ENCODE measurements at regions not wholly inside any gene's neighbourhood (a gene's known extent, or its start where the extent isn't known, plus 50 kb on each side); places are given as distances from the start of the nearest gene placed in this dataset.

DNA sequence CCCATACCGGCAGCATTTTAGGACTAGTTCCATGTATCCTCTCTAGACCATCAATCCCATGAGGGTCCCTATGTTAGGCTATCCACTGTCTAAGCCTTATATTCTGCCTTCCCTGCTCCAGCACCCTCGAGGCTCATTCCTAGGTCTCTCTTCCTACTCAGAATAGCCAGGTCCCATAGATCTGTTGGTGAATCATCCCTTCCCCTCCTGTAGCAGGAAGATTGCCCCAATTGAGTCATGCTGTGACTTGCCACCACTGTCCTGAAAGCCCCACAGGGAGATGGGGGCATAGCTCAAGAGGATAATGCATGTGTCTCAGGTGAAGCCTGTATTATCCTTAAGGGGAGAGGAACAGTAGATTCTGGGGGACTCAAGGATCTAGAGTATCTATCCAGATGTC, 143.1 kb upstream of the MOCS1 start (continued):
- TF ChIP-seq RAD21 (conservative IDR thresholded peaks at IDR 0.05), result no peak

DNA sequence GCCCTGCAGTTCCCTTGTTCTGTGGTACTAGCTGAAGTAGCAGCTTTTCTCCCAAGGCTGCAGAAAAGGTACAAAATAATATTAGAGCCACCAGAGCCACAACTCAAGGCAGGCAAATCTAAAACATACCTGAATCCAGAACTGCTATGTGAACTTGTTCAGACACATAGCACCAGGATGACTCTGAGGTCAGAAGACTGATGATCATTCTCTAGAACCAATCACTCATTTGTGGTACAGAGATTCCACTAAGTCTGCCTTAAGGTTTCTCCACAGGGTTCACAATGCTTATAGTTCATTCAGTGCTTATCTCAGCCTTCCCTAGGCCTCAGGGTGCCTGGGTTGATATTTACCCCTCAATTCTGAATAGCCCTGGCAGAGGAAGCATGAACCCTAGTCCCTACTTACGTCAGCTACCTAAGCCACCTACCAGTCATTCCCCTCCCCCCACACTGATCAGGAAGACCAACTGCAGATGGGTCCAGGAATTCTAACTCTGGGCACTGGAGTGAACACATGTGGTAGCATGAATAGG, 140.9 kb upstream of the MOCS1 start:
- no peaks in the 10 kb centered on the region for H3K36me3 ChIP-seq (ENCODE audit: insufficient read depth, low read length)
- no peak overlapping the region for H3K4me2 ChIP-seq (ENCODE audit: low read length)
- H3F3A ChIP-seq (ENCODE audit: insufficient read depth, low read length, poor library complexity, severe bottlenecking), result no peaks in the 10 kb centered on the region
- no peak overlapping the region for H3K4me3 ChIP-seq (ENCODE audit: low read length)
- no peak overlapping the region for H3K9ac ChIP-seq (ENCODE audit: low read length)
- TF ChIP-seq POLR2AphosphoS5 (IDR thresholded peaks at IDR 0.05) (no peak), TAF1 (IDR thresholded peaks at IDR 0.05; ENCODE audit: low read depth) (no peak), SMC3 (conservative IDR thresholded peaks at IDR 0.05; ENCODE audit: poor library complexity) (no peak), RAD21 (conservative IDR thresholded peaks at IDR 0.05) (no peak), MXI1 (conservative IDR thresholded peaks at IDR 0.05; ENCODE audit: poor library complexity, severe bottlenecking) (no peak), CTCF (IDR thresholded peaks at IDR 0.05; ENCODE audit: poor library complexity, severe bottlenecking) (no peak), REST (IDR thresholded peaks at IDR 0.05; ENCODE audit: borderline replicate concordance) (no peak)
- no peaks in the 10 kb centered on the region for H3K79me2 ChIP-seq (replicated peaks; ENCODE audit: insufficient read depth, low read length)
- H3K27me3 ChIP-seq (ENCODE audit: insufficient read depth, low read depth, low read length), result no peaks in the 10 kb centered on the region
- no peak overlapping the region for H2AFZ ChIP-seq (ENCODE audit: low read depth, low read length)
- H4K20me1 ChIP-seq (ENCODE audit: insufficient read depth), result no peaks in the 10 kb centered on the region
- no peak overlapping the region for H3K27ac ChIP-seq (ENCODE audit: low read length)
- no peaks in the 10 kb centered on the region for H3K9me2 ChIP-seq (ENCODE audit: insufficient read depth, low read length)
- H3K9me3 ChIP-seq (ENCODE audit: low read length), result no peaks in the 10 kb centered on the region

DNA sequence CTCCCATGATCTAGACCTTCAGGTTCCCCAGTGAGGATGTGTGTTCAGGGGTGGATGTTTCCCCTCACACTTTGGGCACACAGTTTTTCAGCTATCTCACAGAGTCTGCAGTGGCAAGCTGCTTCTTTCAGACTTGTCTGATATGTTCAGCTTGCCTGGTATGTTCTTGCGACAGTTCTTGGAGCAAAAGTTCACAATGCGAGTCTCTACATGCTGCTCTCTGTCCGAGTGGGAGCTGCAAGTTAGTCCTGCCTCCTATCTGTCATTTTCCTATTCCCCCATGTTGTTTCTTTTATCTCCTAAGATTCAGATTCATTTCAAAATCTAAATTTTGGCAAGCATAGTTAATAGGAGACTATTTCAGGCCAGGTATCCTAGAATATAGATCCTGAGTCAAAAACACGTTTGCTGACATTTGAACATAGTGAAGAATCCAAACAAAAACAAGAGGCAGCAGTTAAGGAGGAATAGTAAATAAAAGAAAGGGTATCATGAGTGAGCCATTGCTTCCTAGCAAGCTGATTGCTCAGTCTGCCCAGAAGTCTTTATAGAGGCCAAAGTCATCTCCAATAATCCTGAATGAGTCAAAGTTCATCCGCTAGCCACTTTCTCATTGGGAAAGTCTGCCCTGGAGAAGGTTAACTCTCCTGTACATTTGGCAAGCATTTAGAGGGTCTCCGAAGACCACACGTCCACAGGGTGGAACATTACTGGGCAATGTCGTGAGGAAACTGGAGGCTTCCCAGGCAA, 140.2 kb upstream of the MOCS1 start:
- Histone ChIP-seq H3K9ac (ENCODE audit: low read length) (no peak overlapping the region), H3K9me3 (ENCODE audit: low read length) (no peaks in the 10 kb centered on the region), H3F3A (ENCODE audit: insufficient read depth, low read length, poor library complexity, severe bottlenecking) (no peaks in the 10 kb centered on the region), H3K36me3 (ENCODE audit: insufficient read depth, low read length) (no peaks in the 10 kb centered on the region), H4K20me1 (ENCODE audit: insufficient read depth) (no peaks in the 10 kb centered on the region), H3K27me3 (ENCODE audit: insufficient read depth, low read depth, low read length) (no peaks in the 10 kb centered on the region), H3K9me2 (ENCODE audit: insufficient read depth, low read length) (no peaks in the 10 kb centered on the region), H3K4me3 (ENCODE audit: low read length) (no peak overlapping the region), H3K27ac (ENCODE audit: low read length) (no peak overlapping the region), H2AFZ (ENCODE audit: low read depth, low read length) (no peak overlapping the region), H3K4me2 (ENCODE audit: low read length) (no peak overlapping the region), H3K79me2 (replicated peaks; ENCODE audit: insufficient read depth, low read length) (no peaks in the 10 kb centered on the region)
- TF ChIP-seq TAF1 (IDR thresholded peaks at IDR 0.05; ENCODE audit: low read depth) (no peak), SMC3 (conservative IDR thresholded peaks at IDR 0.05; ENCODE audit: poor library complexity) (no peak), CTCF (IDR thresholded peaks at IDR 0.05; ENCODE audit: poor library complexity, severe bottlenecking) (no peak), MXI1 (conservative IDR thresholded peaks at IDR 0.05; ENCODE audit: poor library complexity, severe bottlenecking) (no peak)

Data from neural cell (in vitro differentiated cells).